Fibroblast of lung (primary cell): ENCODE measurements at regions not wholly inside any gene's neighbourhood (a gene's known extent, or its start where the extent isn't known, plus 50 kb on each side); places are given as distances from the start of the nearest gene placed in this dataset.

Source experiments
- CTCF ChIP-seq, 2 donors: IDR thresholded peaks in 1 of 2; conservative IDR thresholded peaks in 1 of 2; 1 replicate in 1 of 2; 2 replicates in 1 of 2; pipeline ENCODE4 v1.5.1; 2011 to 2012; ENCODE audit warnings: low read length in 2 of 2, control low read depth in 1 of 2, inconsistent platforms in 1 of 2, low read depth in 1 of 2, mild to moderate bottlenecking in 1 of 2
- EZH2 ChIP-seq: IDR thresholded peaks from 2 replicates; pipeline ENCODE4 v1.5.1; 2012; ENCODE audit warnings: low read length, control low read depth, mild to moderate bottlenecking; ENCODE audit errors: missing control alignments

- no peak for TF ChIP-seq CTCF (conservative IDR thresholded peaks at IDR 0.05 in 1 of 2, IDR thresholded peaks at IDR 0.05 in 1 of 2; ENCODE audit: low read depth in 1 of 2, low read length in 2 of 2)
- TF ChIP-seq EZH2: no peak
Measured at GRCh38 chr10:26950934-26951333, 90.2 kb upstream of the ABI1 start.
